ENCODE measurements at regions not wholly inside any gene's neighbourhood (a gene's known extent, or its start where the extent isn't known, plus 50 kb on each side); places are given as distances from the start of the nearest gene placed in this dataset.

DNA sequence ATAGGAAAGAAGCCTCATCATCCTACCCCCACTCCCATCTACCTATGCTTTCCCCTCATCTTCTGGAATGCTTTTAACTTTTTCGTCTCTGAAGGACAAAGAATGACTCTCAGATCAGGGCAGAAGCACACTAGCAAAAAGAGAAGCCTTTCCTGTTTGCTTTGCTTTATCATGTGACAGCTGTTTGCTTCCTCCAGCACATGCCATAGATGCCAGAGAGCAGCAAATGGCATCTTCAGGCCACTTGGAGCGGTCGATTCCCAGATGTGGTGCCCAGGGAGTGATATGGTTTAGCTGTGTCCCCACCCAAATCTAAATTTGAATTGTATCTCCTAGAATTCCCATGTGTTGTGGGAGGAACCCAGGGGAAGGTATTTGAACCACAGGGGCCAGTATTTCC, 294.8 kb downstream of the GADD45G start:
- H3K4me2 ChIP-seq (ENCODE audit: low read length) = no peak overlapping the region
- H4K20me1 ChIP-seq (ENCODE audit: insufficient read depth, low read length) = no peaks in the 10 kb centered on the region
- no peaks in the 10 kb centered on the region for H3K9me3 ChIP-seq (ENCODE audit: low read length)
- H3K9me2 ChIP-seq (ENCODE audit: low read depth, low read length) = no peaks in the 10 kb centered on the region
- no peak overlapping the region for H3K4me3 ChIP-seq (ENCODE audit: low read depth, low read length, poor library complexity, severe bottlenecking)
- no peak overlapping the region for H3K27ac ChIP-seq (ENCODE audit: low read depth, low read length, poor library complexity, severe bottlenecking)
- H3K9ac ChIP-seq (ENCODE audit: low read length) = no peak overlapping the region
- H3K79me2 ChIP-seq (ENCODE audit: insufficient read depth, low read length) = no peaks in the 10 kb centered on the region
- no peaks in the 10 kb centered on the region for H3F3A ChIP-seq (ENCODE audit: insufficient read depth, low read length)
- H3K27me3 ChIP-seq (ENCODE audit: insufficient read depth, low read length) = no peaks in the 10 kb centered on the region
- H3K36me3 ChIP-seq (ENCODE audit: insufficient read depth, low read length) = no peaks in the 10 kb centered on the region
- no peaks in the 10 kb centered on the region for H3K4me1 ChIP-seq (ENCODE audit: insufficient read depth, low read length, severe bottlenecking)
- no peak overlapping the region for H2AFZ ChIP-seq (ENCODE audit: low read length)
- TF ChIP-seq, protein P1, sequence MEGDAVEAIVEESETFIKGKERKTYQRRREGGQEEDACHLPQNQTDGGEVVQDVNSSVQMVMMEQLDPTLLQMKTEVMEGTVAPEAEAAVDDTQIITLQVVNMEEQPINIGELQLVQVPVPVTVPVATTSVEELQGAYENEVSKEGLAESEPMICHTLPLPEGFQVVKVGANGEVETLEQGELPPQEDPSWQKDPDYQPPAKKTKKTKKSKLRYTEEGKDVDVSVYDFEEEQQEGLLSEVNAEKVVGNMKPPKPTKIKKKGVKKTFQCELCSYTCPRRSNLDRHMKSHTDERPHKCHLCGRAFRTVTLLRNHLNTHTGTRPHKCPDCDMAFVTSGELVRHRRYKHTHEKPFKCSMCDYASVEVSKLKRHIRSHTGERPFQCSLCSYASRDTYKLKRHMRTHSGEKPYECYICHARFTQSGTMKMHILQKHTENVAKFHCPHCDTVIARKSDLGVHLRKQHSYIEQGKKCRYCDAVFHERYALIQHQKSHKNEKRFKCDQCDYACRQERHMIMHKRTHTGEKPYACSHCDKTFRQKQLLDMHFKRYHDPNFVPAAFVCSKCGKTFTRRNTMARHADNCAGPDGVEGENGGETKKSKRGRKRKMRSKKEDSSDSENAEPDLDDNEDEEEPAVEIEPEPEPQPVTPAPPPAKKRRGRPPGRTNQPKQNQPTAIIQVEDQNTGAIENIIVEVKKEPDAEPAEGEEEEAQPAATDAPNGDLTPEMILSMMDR (IDR thresholded peaks at IDR 0.05; ENCODE audit: low read length) = no peak
- TF ChIP-seq EZH2 (IDR thresholded peaks at IDR 0.05; ENCODE audit: borderline replicate concordance, low read length) = no peak

DNA sequence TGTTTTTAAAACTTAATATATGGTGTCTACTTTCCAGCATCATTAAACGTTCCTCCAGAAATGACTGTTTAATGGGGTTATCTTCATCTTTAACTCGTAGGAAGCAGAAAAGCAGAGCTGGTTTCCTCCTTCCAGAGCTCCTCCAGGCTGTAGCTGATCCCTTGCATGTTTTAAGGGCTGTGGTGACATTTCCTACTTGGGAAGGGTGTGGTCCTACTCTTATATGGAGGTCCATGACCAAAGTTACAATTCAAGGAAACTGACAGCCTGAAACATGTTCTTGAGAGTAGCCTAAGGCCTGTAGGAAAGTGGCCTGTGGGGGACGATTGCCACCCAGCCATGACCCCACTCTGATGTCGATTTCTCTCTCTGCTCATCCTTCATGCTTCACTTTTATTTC, 297.1 kb downstream of the GADD45G start:
- Histone ChIP-seq H3K9me3 (ENCODE audit: low read length) (no peaks in the 10 kb centered on the region), H3K9ac (ENCODE audit: low read length) (no peak overlapping the region), H3K27me3 (ENCODE audit: insufficient read depth, low read length) (no peaks in the 10 kb centered on the region), H3K9me2 (ENCODE audit: low read depth, low read length) (no peaks in the 10 kb centered on the region), H2AFZ (ENCODE audit: low read length) (no peak overlapping the region), H3F3A (ENCODE audit: insufficient read depth, low read length) (no peaks in the 10 kb centered on the region), H3K27ac (ENCODE audit: low read depth, low read length, poor library complexity, severe bottlenecking) (no peak overlapping the region), H3K4me2 (ENCODE audit: low read length) (no peak overlapping the region), H3K4me3 (ENCODE audit: low read depth, low read length, poor library complexity, severe bottlenecking) (no peak overlapping the region), H3K36me3 (ENCODE audit: insufficient read depth, low read length) (no peaks in the 10 kb centered on the region), H3K4me1 (ENCODE audit: insufficient read depth, low read length, severe bottlenecking) (no peaks in the 10 kb centered on the region), H4K20me1 (ENCODE audit: insufficient read depth, low read length) (no peaks in the 10 kb centered on the region), H3K79me2 (ENCODE audit: insufficient read depth, low read length) (no peaks in the 10 kb centered on the region)
- TF ChIP-seq EZH2 (IDR thresholded peaks at IDR 0.05; ENCODE audit: borderline replicate concordance, low read length) = no peak
- TF ChIP-seq, protein P1 (IDR thresholded peaks at IDR 0.05; ENCODE audit: low read length) = no peak

DNA sequence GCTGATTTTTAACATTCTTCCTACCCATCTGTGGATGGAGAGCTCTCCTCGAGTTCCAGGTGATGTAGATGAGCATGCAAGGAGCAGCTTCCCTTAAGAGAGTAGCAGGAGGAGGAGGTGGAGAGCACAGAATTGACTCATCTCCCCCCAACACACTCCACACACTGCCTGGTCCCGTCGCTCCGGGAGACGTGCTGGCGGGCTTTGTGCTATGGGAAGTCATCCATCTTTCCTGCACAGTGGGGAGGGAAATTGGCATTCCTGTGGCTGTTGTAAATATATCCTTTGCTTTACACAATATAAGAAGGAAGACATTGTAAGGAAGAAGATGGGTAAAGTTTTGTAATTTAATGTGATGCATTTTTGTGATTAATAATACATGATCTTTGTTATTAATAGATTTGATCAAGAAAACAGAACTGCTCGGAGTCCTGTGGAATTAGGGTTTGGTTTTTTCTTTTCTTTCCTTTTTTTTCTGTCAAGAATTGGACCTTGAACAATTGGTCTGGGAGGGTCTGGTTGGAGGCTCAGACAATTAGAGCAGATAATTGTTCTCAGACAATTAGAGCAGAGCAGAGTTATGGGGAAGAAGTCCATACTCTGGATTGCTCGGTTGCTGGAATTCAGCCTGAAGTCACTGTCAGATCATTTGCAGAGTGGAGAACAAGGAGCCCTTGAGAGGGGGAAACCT, 297.8 kb downstream of the GADD45G start:
- H3K36me3 ChIP-seq (ENCODE audit: insufficient read depth, low read length) = no peaks in the 10 kb centered on the region
- no peaks in the 10 kb centered on the region for H4K20me1 ChIP-seq (ENCODE audit: insufficient read depth, low read length)
- no peak overlapping the region for H3K4me3 ChIP-seq (ENCODE audit: low read depth, low read length, poor library complexity, severe bottlenecking)
- no peaks in the 10 kb centered on the region for H3F3A ChIP-seq (ENCODE audit: insufficient read depth, low read length)
- TF ChIP-seq, protein P1 (IDR thresholded peaks at IDR 0.05; ENCODE audit: low read length) = no peak
- no peak for TF ChIP-seq EZH2 (IDR thresholded peaks at IDR 0.05; ENCODE audit: borderline replicate concordance, low read length)
- no peak overlapping the region for H2AFZ ChIP-seq (ENCODE audit: low read length)
- no peak overlapping the region for H3K4me2 ChIP-seq (ENCODE audit: low read length)
- no peaks in the 10 kb centered on the region for H3K4me1 ChIP-seq (ENCODE audit: insufficient read depth, low read length, severe bottlenecking)
- H3K79me2 ChIP-seq (ENCODE audit: insufficient read depth, low read length) = no peaks in the 10 kb centered on the region
- H3K27ac ChIP-seq (ENCODE audit: low read depth, low read length, poor library complexity, severe bottlenecking) = no peak overlapping the region
- no peaks in the 10 kb centered on the region for H3K9me2 ChIP-seq (ENCODE audit: low read depth, low read length)
- H3K27me3 ChIP-seq (ENCODE audit: insufficient read depth, low read length) = no peaks in the 10 kb centered on the region
- H3K9me3 ChIP-seq (ENCODE audit: low read length) = no peaks in the 10 kb centered on the region
- no peak overlapping the region for H3K9ac ChIP-seq (ENCODE audit: low read length)

Data from OCI-LY1 (cell line).